Bone marrow (tissue), 2 donors: ENCODE measurements at regions not wholly inside any gene's neighbourhood (a gene's known extent, or its start where the extent isn't known, plus 50 kb on each side); places are given as distances from the start of the nearest gene placed in this dataset.
"Not testable (repeated sequence)": the region's sequence is repeated elsewhere in the genome, so short reads cannot be mapped to it uniquely, and the experiment has no call there.

Experiments used
- DNase-seq, 2 donors: peaks; one replicate each; lab custom pipeline; 2025; lab: John Stamatoyannopoulos, UW

- DNase-seq, result not testable (repeated sequence)
Observed at GRCh38 chr5:100379254-100379858, 155.8 kb upstream of the FAM174A start.

GRCh38 chr5:100364757-100365478, 170.3 kb upstream of the FAM174A start:
- DNase-seq, result not testable (repeated sequence)

GRCh38 chr5:100364343-100364742, 170.8 kb upstream of the FAM174A start:
- not testable (repeated sequence) for DNase-seq

GRCh38 chr5:100359998-100360397, 175.2 kb upstream of the FAM174A start:
- not testable (repeated sequence) for DNase-seq

- DNase-seq, result not testable (repeated sequence)
Observed at GRCh38 chr5:100346269-100346668, 188.9 kb upstream of the FAM174A start.

- DNase-seq, result not testable (repeated sequence)
Observed at GRCh38 chr5:100341485-100341884, 193.7 kb upstream of the FAM174A start.

GRCh38 chr5:100322483-100322882, 212.7 kb upstream of the FAM174A start:
- DNase-seq, result no peak

- no peak for DNase-seq
Observed at GRCh38 chr5:100319885-100320284, 215.3 kb upstream of the FAM174A start.

GRCh38 chr5:100313657-100314056, 221.5 kb upstream of the FAM174A start:
- no peak for DNase-seq

GRCh38 chr5:100311806-100312205, 223.4 kb upstream of the FAM174A start:
- no peak for DNase-seq

GRCh38 chr5:100306000-100306399, 229.2 kb upstream of the FAM174A start:
- no peak for DNase-seq

GRCh38 chr5:100303216-100303615, 232.0 kb upstream of the FAM174A start:
- DNase-seq, result no peak

- DNase-seq, result no peak
Observed at GRCh38 chr5:100299261-100299660, 235.9 kb upstream of the FAM174A start.

GRCh38 chr5:100276071-100276470, 259.1 kb upstream of the FAM174A start:
- DNase-seq, result no peak

GRCh38 chr5:100275631-100276030, 259.5 kb upstream of the FAM174A start:
- DNase-seq, result no peak

GRCh38 chr5:100273846-100274580, 261.2 kb upstream of the FAM174A start:
- no peak for DNase-seq

- no peak for DNase-seq
Observed at GRCh38 chr5:100270023-100270771, 265.0 kb upstream of the FAM174A start.

GRCh38 chr5:100260968-100261367, 274.2 kb upstream of the FAM174A start:
- no peak for DNase-seq

- DNase-seq, result no peak
Observed at GRCh38 chr5:100252944-100253343, 282.2 kb upstream of the FAM174A start.

GRCh38 chr5:100252037-100252436, 283.1 kb upstream of the FAM174A start:
- DNase-seq, result no peak

GRCh38 chr5:100249884-100250269, 285.3 kb upstream of the FAM174A start:
- DNase-seq, result no peak

GRCh38 chr5:100249211-100249883, 285.8 kb upstream of the FAM174A start:
- no peak for DNase-seq
